ENCODE measurements at regions not wholly inside any gene's neighbourhood (a gene's known extent, or its start where the extent isn't known, plus 50 kb on each side); places are given as distances from the start of the nearest gene placed in this dataset.

DNA sequence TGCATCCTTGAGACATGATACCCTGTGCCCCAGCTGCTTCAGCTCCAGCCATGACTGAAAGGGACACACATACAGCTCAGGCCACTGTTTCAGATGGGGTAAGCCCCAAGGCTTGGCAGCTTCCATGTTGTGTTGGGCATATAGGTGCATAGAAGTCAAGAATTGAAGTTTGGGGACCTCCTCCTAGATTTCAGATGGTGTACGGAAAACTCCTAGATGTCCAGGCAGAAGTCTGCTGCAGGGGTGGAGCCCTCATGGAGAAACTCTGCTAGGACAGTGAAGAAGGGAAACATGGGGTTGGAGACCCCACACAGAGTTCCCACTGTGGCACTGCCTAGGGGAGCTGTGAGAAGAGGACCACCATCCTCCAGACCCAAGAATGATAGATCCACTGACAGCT is 1379.0 kb upstream of the MAP3K7 start:
- Histone ChIP-seq H3K27ac (ENCODE audit: insufficient read depth, low read length) (no peak overlapping the region), H3K79me2 (ENCODE audit: control insufficient read depth, insufficient read depth, low read length) (no peaks in the 10 kb centered on the region), H3K36me3 (ENCODE audit: control insufficient read depth, insufficient read depth, low read length) (no peaks in the 10 kb centered on the region), H3K4me1 (ENCODE audit: control insufficient read depth, extremely low read depth, insufficient read depth, low read length) (no peaks in the 10 kb centered on the region), H3K9me3 (ENCODE audit: control insufficient read depth, insufficient read depth, low read depth, low read length) (no peaks in the 10 kb centered on the region), H3K4me3 (replicated peaks in 1 of 4; ENCODE audit: control extremely low read depth in 1 of 4, insufficient read depth in 1 of 4, low read depth in 3 of 4, low read length in 4 of 4) (no peak overlapping the region), H2AFZ (ENCODE audit: low read length) (no peak overlapping the region), H3K4me2 (ENCODE audit: extremely low read depth, insufficient read depth, low read length) (no peak overlapping the region), H3K27me3 (ENCODE audit: control insufficient read depth, insufficient read depth, low read length) (no peaks in the 10 kb centered on the region), H4K20me1 (ENCODE audit: control insufficient read depth, extremely low read depth, insufficient read depth, low read length) (no peaks in the 10 kb centered on the region), H3K9ac (ENCODE audit: insufficient read depth, low read length) (no peak overlapping the region)
- TF ChIP-seq, protein P1, sequence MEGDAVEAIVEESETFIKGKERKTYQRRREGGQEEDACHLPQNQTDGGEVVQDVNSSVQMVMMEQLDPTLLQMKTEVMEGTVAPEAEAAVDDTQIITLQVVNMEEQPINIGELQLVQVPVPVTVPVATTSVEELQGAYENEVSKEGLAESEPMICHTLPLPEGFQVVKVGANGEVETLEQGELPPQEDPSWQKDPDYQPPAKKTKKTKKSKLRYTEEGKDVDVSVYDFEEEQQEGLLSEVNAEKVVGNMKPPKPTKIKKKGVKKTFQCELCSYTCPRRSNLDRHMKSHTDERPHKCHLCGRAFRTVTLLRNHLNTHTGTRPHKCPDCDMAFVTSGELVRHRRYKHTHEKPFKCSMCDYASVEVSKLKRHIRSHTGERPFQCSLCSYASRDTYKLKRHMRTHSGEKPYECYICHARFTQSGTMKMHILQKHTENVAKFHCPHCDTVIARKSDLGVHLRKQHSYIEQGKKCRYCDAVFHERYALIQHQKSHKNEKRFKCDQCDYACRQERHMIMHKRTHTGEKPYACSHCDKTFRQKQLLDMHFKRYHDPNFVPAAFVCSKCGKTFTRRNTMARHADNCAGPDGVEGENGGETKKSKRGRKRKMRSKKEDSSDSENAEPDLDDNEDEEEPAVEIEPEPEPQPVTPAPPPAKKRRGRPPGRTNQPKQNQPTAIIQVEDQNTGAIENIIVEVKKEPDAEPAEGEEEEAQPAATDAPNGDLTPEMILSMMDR (conservative IDR thresholded peaks at IDR 0.05 in 1 of 2, IDR thresholded peaks at IDR 0.05 in 1 of 2; ENCODE audit: low read depth in 1 of 2, low read length in 2 of 2) = no peak
- no peak for TF ChIP-seq EZH2 (IDR thresholded peaks at IDR 0.05; ENCODE audit: low read length, missing control alignments)
- no peak for DNase-seq (ENCODE audit: low read depth in 2 of 2)

DNA sequence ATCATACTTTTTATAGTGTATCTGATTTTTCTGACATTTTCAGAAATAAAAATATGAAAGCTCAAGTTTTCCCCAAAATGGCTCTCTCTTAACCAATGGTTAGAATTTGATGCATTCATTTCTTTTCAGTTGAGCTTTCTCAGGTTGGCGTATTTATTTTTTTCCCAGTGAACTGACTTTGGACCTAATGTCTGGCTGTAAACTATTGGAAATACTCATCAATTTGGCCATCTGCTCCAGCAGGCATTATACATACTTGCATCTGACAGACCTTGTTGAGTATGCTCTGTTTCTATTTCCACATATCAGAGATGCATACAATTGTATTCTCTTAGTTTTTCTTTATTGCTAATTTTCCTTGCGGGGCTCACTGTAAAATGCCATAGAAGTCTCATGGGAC is 1374.8 kb upstream of the MAP3K7 start:
- Histone ChIP-seq H3K9ac (ENCODE audit: insufficient read depth, low read length) (no peak overlapping the region), H3K9me3 (ENCODE audit: control insufficient read depth, insufficient read depth, low read depth, low read length) (no peaks in the 10 kb centered on the region), H3K4me3 (replicated peaks in 1 of 4; ENCODE audit: control extremely low read depth in 1 of 4, insufficient read depth in 1 of 4, low read depth in 3 of 4, low read length in 4 of 4) (no peak overlapping the region), H3K4me2 (ENCODE audit: extremely low read depth, insufficient read depth, low read length) (no peak overlapping the region), H3K4me1 (ENCODE audit: control insufficient read depth, extremely low read depth, insufficient read depth, low read length) (no peaks in the 10 kb centered on the region), H3K36me3 (ENCODE audit: control insufficient read depth, insufficient read depth, low read length) (no peaks in the 10 kb centered on the region), H3K27ac (ENCODE audit: insufficient read depth, low read length) (no peak overlapping the region), H3K27me3 (ENCODE audit: control insufficient read depth, insufficient read depth, low read length) (no peaks in the 10 kb centered on the region), H4K20me1 (ENCODE audit: control insufficient read depth, extremely low read depth, insufficient read depth, low read length) (no peaks in the 10 kb centered on the region), H3K79me2 (ENCODE audit: control insufficient read depth, insufficient read depth, low read length) (no peaks in the 10 kb centered on the region), H2AFZ (ENCODE audit: low read length) (no peak overlapping the region)
- no peak for TF ChIP-seq EZH2 (IDR thresholded peaks at IDR 0.05; ENCODE audit: low read length, missing control alignments)
- TF ChIP-seq, protein P1 (conservative IDR thresholded peaks at IDR 0.05 in 1 of 2, IDR thresholded peaks at IDR 0.05 in 1 of 2; ENCODE audit: low read depth in 1 of 2, low read length in 2 of 2) = no peak
- DNase-seq (ENCODE audit: low read depth in 2 of 2) = no peak

DNA sequence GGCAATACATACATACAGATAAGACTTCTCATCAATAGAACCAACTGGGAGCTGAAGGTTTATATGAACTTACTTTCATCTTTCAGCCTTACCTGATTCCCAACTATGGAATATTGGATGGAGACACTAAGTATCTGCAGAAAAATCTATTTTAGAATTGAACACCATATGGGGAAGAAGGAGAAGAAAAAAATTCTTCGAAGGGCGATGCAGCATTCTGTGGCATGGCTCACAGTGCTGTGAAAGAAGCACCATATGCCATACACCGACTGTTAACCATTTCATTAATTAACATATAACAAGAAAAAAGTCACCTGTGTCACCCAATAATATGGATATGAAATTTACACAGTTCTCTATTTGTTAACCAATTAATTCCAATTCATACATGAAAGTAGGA is 1374.4 kb upstream of the MAP3K7 start:
- Histone ChIP-seq H3K4me3 (replicated peaks in 1 of 4; ENCODE audit: control extremely low read depth in 1 of 4, insufficient read depth in 1 of 4, low read depth in 3 of 4, low read length in 4 of 4) (no peak overlapping the region), H3K9ac (ENCODE audit: insufficient read depth, low read length) (no peak overlapping the region), H2AFZ (ENCODE audit: low read length) (no peak overlapping the region), H3K79me2 (ENCODE audit: control insufficient read depth, insufficient read depth, low read length) (no peaks in the 10 kb centered on the region), H3K36me3 (ENCODE audit: control insufficient read depth, insufficient read depth, low read length) (no peaks in the 10 kb centered on the region), H3K4me2 (ENCODE audit: extremely low read depth, insufficient read depth, low read length) (no peak overlapping the region), H3K27me3 (ENCODE audit: control insufficient read depth, insufficient read depth, low read length) (no peaks in the 10 kb centered on the region), H3K9me3 (ENCODE audit: control insufficient read depth, insufficient read depth, low read depth, low read length) (no peaks in the 10 kb centered on the region), H3K4me1 (ENCODE audit: control insufficient read depth, extremely low read depth, insufficient read depth, low read length) (no peaks in the 10 kb centered on the region), H3K27ac (ENCODE audit: insufficient read depth, low read length) (no peak overlapping the region), H4K20me1 (ENCODE audit: control insufficient read depth, extremely low read depth, insufficient read depth, low read length) (no peaks in the 10 kb centered on the region)
- no peak for TF ChIP-seq EZH2 (IDR thresholded peaks at IDR 0.05; ENCODE audit: low read length, missing control alignments)
- TF ChIP-seq, protein P1 (conservative IDR thresholded peaks at IDR 0.05 in 1 of 2, IDR thresholded peaks at IDR 0.05 in 1 of 2; ENCODE audit: low read depth in 1 of 2, low read length in 2 of 2) = no peak
- DNase-seq (ENCODE audit: low read depth in 2 of 2) = no peak

Measured in fibroblast of lung (primary cell).